ENCODE measurements at regions not wholly inside any gene's neighbourhood (a gene's known extent, or its start where the extent isn't known, plus 50 kb on each side); places are given as distances from the start of the nearest gene placed in this dataset.

DNA sequence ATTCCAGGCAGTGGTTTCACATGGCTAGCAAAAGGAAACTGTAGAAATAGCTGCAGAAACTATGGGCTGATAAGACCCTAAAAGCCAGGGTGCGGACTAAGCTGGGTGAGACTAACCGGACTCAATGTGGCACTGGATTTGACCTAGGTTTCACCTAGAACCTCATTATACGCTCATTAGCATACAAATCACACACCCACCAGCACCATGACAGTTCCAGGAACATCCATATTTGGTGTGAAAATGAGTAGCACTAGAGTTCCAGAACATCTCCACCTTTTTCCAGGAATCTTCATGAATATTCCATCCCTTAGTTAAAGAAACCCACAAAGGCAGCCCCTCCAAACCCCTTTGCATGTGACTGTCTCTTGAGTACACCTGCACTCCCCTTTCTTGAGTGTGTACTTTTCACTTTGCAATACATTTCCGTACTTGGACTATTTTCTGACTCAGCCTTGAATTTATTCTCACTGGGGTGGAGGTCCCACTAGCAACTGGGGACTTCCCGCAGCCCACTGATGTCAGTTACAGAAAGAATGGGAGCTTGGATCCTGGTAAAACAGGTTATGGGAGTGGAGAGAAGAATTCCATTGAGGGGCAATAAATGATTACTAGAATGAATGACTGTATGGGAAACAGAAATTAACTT is 58.0 kb upstream of the SPATA31C2 start:
- H3K27me3 ChIP-seq = no peaks in the 10 kb centered on the region
- H3K4me1 ChIP-seq = peaks cover 11% of the 10 kb centered on the region
- H3K4me3 ChIP-seq = no peak overlapping the region
- H3K9me3 ChIP-seq = no peaks in the 10 kb centered on the region
- H3K27ac ChIP-seq = no peak overlapping the region
- TF ChIP-seq POLR2AphosphoS5 (IDR thresholded peaks at IDR 0.05; ENCODE audit: insufficient read depth in 1 of 2, low read depth in 1 of 2) (no peak), POLR2A (IDR thresholded peaks at IDR 0.05) (no peak)
- TF ChIP-seq, protein P1, sequence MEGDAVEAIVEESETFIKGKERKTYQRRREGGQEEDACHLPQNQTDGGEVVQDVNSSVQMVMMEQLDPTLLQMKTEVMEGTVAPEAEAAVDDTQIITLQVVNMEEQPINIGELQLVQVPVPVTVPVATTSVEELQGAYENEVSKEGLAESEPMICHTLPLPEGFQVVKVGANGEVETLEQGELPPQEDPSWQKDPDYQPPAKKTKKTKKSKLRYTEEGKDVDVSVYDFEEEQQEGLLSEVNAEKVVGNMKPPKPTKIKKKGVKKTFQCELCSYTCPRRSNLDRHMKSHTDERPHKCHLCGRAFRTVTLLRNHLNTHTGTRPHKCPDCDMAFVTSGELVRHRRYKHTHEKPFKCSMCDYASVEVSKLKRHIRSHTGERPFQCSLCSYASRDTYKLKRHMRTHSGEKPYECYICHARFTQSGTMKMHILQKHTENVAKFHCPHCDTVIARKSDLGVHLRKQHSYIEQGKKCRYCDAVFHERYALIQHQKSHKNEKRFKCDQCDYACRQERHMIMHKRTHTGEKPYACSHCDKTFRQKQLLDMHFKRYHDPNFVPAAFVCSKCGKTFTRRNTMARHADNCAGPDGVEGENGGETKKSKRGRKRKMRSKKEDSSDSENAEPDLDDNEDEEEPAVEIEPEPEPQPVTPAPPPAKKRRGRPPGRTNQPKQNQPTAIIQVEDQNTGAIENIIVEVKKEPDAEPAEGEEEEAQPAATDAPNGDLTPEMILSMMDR (IDR thresholded peaks at IDR 0.05) = no peak
- intact Hi-C loops (cut with DNase I) = no loop called here
- no peak for DNase-seq (ENCODE audit: extremely low spot score in 2 of 2)
- no peaks in the 10 kb centered on the region for H3K36me3 ChIP-seq

DNA sequence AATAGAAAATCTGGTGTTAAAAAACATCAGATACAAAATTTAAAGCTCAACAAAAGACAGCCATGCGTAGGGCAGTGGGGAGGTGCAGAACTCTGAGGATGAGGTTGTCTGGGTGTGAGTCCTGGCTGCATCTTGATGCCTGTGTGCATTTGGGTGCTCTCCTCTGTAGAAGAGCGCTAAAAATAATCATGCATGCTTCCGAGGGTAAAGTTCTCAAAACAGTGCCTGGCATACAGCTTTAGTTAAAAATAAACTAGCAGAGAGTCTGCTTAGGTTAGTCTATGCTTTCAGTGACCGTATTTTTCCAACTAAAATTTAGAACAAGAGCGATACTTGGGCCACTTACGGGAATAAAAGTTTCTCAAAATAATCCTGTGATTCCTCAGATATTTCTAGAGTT is 55.5 kb upstream of the SPATA31C2 start:
- H3K27ac ChIP-seq = no peak overlapping the region
- intact Hi-C loops (cut with DNase I) = no loop called here
- no peak for TF ChIP-seq POLR2A (IDR thresholded peaks at IDR 0.05)
- TF ChIP-seq, protein P1 (IDR thresholded peaks at IDR 0.05) = no peak
- TF ChIP-seq POLR2AphosphoS5 (IDR thresholded peaks at IDR 0.05; ENCODE audit: insufficient read depth in 1 of 2, low read depth in 1 of 2) = no peak
- no peaks in the 10 kb centered on the region for H3K9me3 ChIP-seq
- no peak for DNase-seq (ENCODE audit: extremely low spot score in 2 of 2)
- peaks cover 11% of the 10 kb centered on the region for H3K4me1 ChIP-seq
- H3K36me3 ChIP-seq = no peaks in the 10 kb centered on the region
- H3K27me3 ChIP-seq = no peaks in the 10 kb centered on the region
- no peak overlapping the region for H3K4me3 ChIP-seq

DNA sequence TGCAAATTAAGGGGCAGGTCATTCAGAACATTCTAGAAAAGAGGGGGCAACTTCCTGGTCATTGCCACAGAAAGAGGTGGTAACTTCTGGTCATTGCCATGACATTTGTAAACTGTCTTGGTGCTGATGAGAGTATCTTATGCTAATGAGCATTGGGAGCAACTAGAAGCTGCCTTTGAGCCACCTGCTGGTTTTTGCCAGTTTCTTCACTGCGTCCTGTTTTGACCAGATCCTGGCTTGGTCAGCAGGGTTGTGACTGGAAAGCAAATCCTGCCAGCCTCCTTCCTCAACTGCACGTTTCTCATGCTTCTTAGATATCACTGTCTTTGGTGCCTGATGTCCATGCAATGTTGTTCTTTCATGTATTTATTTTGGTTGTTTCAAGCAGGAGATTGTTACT is 53.2 kb upstream of the SPATA31C2 start:
- Histone ChIP-seq H3K27ac (no peak overlapping the region), H3K9me3 (no peaks in the 10 kb centered on the region), H3K4me3 (no peak overlapping the region), H3K4me1 (no peaks in the 10 kb centered on the region), H3K27me3 (no peaks in the 10 kb centered on the region), H3K36me3 (no peaks in the 10 kb centered on the region)
- DNase-seq (ENCODE audit: extremely low spot score in 2 of 2) = no peak
- TF ChIP-seq, protein P1 (IDR thresholded peaks at IDR 0.05) = no peak
- TF ChIP-seq POLR2A (IDR thresholded peaks at IDR 0.05) = no peak
- TF ChIP-seq POLR2AphosphoS5 (IDR thresholded peaks at IDR 0.05; ENCODE audit: insufficient read depth in 1 of 2, low read depth in 1 of 2) = no peak
- intact Hi-C loops (cut with DNase I) = no loop called here

DNA sequence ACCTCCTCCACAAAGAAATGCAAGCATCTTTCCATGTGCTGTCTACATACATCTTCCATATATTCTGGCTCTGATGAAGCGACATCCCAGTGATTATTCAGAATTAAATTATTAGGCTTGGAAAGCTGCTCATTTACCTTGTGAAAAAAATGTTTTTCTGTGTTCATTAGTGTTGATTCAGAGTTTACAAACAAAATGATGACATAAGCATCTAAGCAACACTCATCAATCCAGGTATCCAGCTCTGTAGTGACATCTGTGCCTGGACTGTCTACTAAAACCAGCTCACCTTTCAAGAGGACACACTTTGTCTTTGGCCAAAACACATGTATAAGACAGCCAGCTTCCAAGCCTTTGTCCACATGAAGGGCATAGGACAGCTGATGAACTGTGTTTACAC is 51.1 kb upstream of the SPATA31C2 start:
- no peaks in the 10 kb centered on the region for H3K4me1 ChIP-seq
- no peak overlapping the region for H3K27ac ChIP-seq
- intact Hi-C loops (cut with DNase I) = no loop called here
- no peaks in the 10 kb centered on the region for H3K9me3 ChIP-seq
- DNase-seq (ENCODE audit: extremely low spot score in 2 of 2) = no peak
- H3K36me3 ChIP-seq = no peaks in the 10 kb centered on the region
- no peak overlapping the region for H3K4me3 ChIP-seq
- TF ChIP-seq POLR2AphosphoS5 (IDR thresholded peaks at IDR 0.05; ENCODE audit: insufficient read depth in 1 of 2, low read depth in 1 of 2) (no peak), POLR2A (IDR thresholded peaks at IDR 0.05) (no peak)
- TF ChIP-seq, protein P1 (IDR thresholded peaks at IDR 0.05) = no peak
- H3K27me3 ChIP-seq = no peaks in the 10 kb centered on the region
